Neural cell (in vitro differentiated cells): ENCODE measurements at regions not wholly inside any gene's neighbourhood (a gene's known extent, or its start where the extent isn't known, plus 50 kb on each side); places are given as distances from the start of the nearest gene placed in this dataset.

ENCODE experiments used
- H2AFZ ChIP-seq: fragments of 200-600, 300-800 bp; sonication (generic), shearing (Covaris generic); 2 replicates; pipeline ENCODE4 v1.6.0; 2014; ENCODE audit warnings: low read depth, mild to moderate bottlenecking, antibody characterized with exemption, low read length, moderate library complexity
- H3F3A ChIP-seq: fragments of 200-600 bp; shearing (Covaris generic); 2 replicates; pipeline ENCODE4 v1.6.1; 2016; ENCODE audit warnings: mild to moderate bottlenecking, moderate library complexity, mixed read lengths, antibody characterized with exemption, low read length; ENCODE audit not compliant: insufficient read depth, poor library complexity, severe bottlenecking
- H3K27ac ChIP-seq: fragments of 200-600, 300-800 bp; sonication (generic), shearing (Covaris generic); 2 replicates; pipeline ENCODE4 v1.5.1; 2014; ENCODE audit warnings: mild to moderate bottlenecking, low read length, moderate library complexity
- H3K27me3 ChIP-seq: fragments of 300-800, 200-600 bp; sonication (generic), shearing (Covaris generic); 2 replicates; pipeline ENCODE4 v1.6.0; 2014; ENCODE audit warnings: mild to moderate bottlenecking, low read depth, low read length, moderate library complexity; ENCODE audit not compliant: insufficient read depth
- H3K36me3 ChIP-seq: fragments of 300-800, 200-600 bp; sonication (generic), shearing (Covaris generic); 2 replicates; pipeline ENCODE4 v1.5.1; 2014; ENCODE audit warnings: mild to moderate bottlenecking, antibody characterized with exemption, low read length, moderate library complexity; ENCODE audit not compliant: insufficient read depth
- H3K4me2 ChIP-seq: fragments of 300-800, 200-600 bp; sonication (generic), shearing (Covaris generic); 2 replicates; pipeline ENCODE4 v1.6.0; 2014; ENCODE audit warnings: mild to moderate bottlenecking, low read length
- H3K4me3 ChIP-seq: fragments of 300-800, 200-600 bp; sonication (generic), shearing (Covaris generic); 2 replicates; pipeline ENCODE4 v1.5.1; 2014; ENCODE audit warnings: mild to moderate bottlenecking, low read length, moderate library complexity
- H3K79me2 ChIP-seq: fragments of 200-600 bp; shearing (Covaris generic); replicated peaks from 2 replicates; pipeline ENCODE4 v1.6.0; 2014; ENCODE audit warnings: mild to moderate bottlenecking, low read length, moderate library complexity; ENCODE audit not compliant: insufficient read depth
- H3K9ac ChIP-seq: fragments of 300-800, 200-600 bp; sonication (generic), shearing (Covaris generic); 2 replicates; pipeline ENCODE4 v1.6.1; 2016; ENCODE audit warnings: mild to moderate bottlenecking, low read length, mixed read lengths
- H3K9me2 ChIP-seq: fragments of 200-600 bp; shearing (Covaris generic); 2 replicates; pipeline ENCODE4 v1.6.1; 2016; ENCODE audit warnings: mild to moderate bottlenecking, low read length, mixed read lengths; ENCODE audit not compliant: insufficient read depth
- H3K9me3 ChIP-seq: fragments of 200-600, 300-800 bp; sonication (generic), shearing (Covaris generic); 2 replicates; pipeline ENCODE4 v1.6.1; 2016; ENCODE audit warnings: mild to moderate bottlenecking, mixed run types, low read length, moderate library complexity, mixed read lengths
- H4K20me1 ChIP-seq: fragments of 200-600 bp; shearing (Covaris generic); 2 replicates; pipeline ENCODE4 v1.6.1; 2016; ENCODE audit warnings: mild to moderate bottlenecking, mixed run types; ENCODE audit not compliant: insufficient read depth
- CTCF ChIP-seq: fragments of 450-650 bp; IDR thresholded peaks from 2 replicates; pipeline ENCODE4 v1.5.1; 2014; ENCODE audit warnings: antibody characterized with exemption, mild to moderate bottlenecking, moderate library complexity; ENCODE audit not compliant: poor library complexity, severe bottlenecking
- EP300 ChIP-seq: fragments of 450-650 bp; conservative IDR thresholded peaks from 2 replicates; pipeline ENCODE4 v1.6.1; 2014; ENCODE audit warnings: antibody characterized with exemption, mild to moderate bottlenecking, moderate library complexity; ENCODE audit not compliant: poor library complexity, severe bottlenecking
- EZH2 ChIP-seq: fragments of 200-600, 300-800 bp; shearing (Covaris generic), sonication (generic); IDR thresholded peaks from 2 replicates; pipeline ENCODE4 v1.6.1; 2014; ENCODE audit warnings: antibody characterized with exemption, low read length, borderline replicate concordance, mild to moderate bottlenecking; ENCODE audit not compliant: insufficient read depth, poor library complexity, severe bottlenecking
- MXI1 ChIP-seq: fragments of 450-650 bp; conservative IDR thresholded peaks from 2 replicates; pipeline ENCODE4 v1.6.1; 2014; ENCODE audit warnings: antibody characterized with exemption, mild to moderate bottlenecking; ENCODE audit not compliant: poor library complexity, severe bottlenecking
- POLR2AphosphoS5 ChIP-seq: IDR thresholded peaks from 2 replicates; pipeline ENCODE4 v1.6.1; 2012
- RAD21 ChIP-seq: fragments of 450-650 bp; conservative IDR thresholded peaks from 2 replicates; pipeline ENCODE4 v1.6.1; 2014; ENCODE audit warnings: antibody characterized with exemption, mild to moderate bottlenecking, moderate library complexity
- REST ChIP-seq: IDR thresholded peaks from 2 replicates; pipeline ENCODE4 v1.6.1; 2012; ENCODE audit warnings: borderline replicate concordance
- SMC3 ChIP-seq: fragments of 450-650 bp; conservative IDR thresholded peaks from 2 replicates; pipeline ENCODE4 v1.6.1; 2014; ENCODE audit warnings: antibody characterized with exemption, mild to moderate bottlenecking, moderate library complexity; ENCODE audit not compliant: poor library complexity
- TAF1 ChIP-seq: IDR thresholded peaks from 2 replicates; pipeline ENCODE4 v1.6.1; 2012; ENCODE audit warnings: low read depth

GRCh38 chr3:164233951-164234350, 844.3 kb downstream of the SI start:
- Histone ChIP-seq H3K9ac (no peak overlapping the region), H3K27ac (no peak overlapping the region), H3K4me3 (no peak overlapping the region), H3K27me3 (no peaks in the 10 kb centered on the region), H3K9me2 (no peaks in the 10 kb centered on the region), H3K9me3 (no peaks in the 10 kb centered on the region), H2AFZ (no peak overlapping the region), H3F3A (peaks cover 3% of the 10 kb centered on the region), H3K36me3 (no peaks in the 10 kb centered on the region), H3K4me2 (no peak overlapping the region), H4K20me1 (no peaks in the 10 kb centered on the region), H3K79me2 (no peaks in the 10 kb centered on the region)
- TF ChIP-seq EP300 (no peak), RAD21 (no peak), POLR2AphosphoS5 (no peak), SMC3 (no peak), MXI1 (no peak), CTCF (no peak), TAF1 (no peak), REST (no peak), EZH2 (no peak)

GRCh38 chr3:164231718-164232117, 846.6 kb downstream of the SI start:
- Histone ChIP-seq H3K9ac (no peak overlapping the region), H3K79me2 (no peaks in the 10 kb centered on the region), H3K4me2 (no peak overlapping the region), H3K27me3 (no peaks in the 10 kb centered on the region), H3K4me3 (no peak overlapping the region), H3K27ac (no peak overlapping the region), H3K9me3 (no peaks in the 10 kb centered on the region), H3K36me3 (no peaks in the 10 kb centered on the region), H2AFZ (no peak overlapping the region), H3K9me2 (no peaks in the 10 kb centered on the region), H4K20me1 (no peaks in the 10 kb centered on the region), H3F3A (peaks cover 3% of the 10 kb centered on the region)
- TF ChIP-seq POLR2AphosphoS5 (no peak), CTCF (no peak), SMC3 (no peak), EP300 (no peak), EZH2 (no peak), MXI1 (no peak), RAD21 (no peak), REST (no peak), TAF1 (no peak)
